ENCODE measurements at regions not wholly inside any gene's neighbourhood (a gene's known extent, or its start where the extent isn't known, plus 50 kb on each side); places are given as distances from the start of the nearest gene placed in this dataset.

- no TSS peak for BruUV-seq (replicated peaks)
- POLR2A ChIA-PET = no interaction called here
These were observed 142.4 kb downstream of the EPC1 start for GRCh38 chr10:32204606-32205005.

More at GRCh38 chr10:32204606-32205005, 142.4 kb downstream of the EPC1 start:
- Histone ChIP-seq H3K4me3 (replicated peaks in 1 of 2; ENCODE audit: low read depth in 1 of 2, low read length in 2 of 2) (no peak overlapping the region), H3K27me3 (ENCODE audit: insufficient read depth, low read length) (no peaks in the 10 kb centered on the region), H3K4me1 (ENCODE audit: control insufficient read depth in 1 of 2, insufficient read depth in 2 of 2, low read length in 2 of 2) (peaks cover 0 to 3% of the 10 kb centered on the region in 2 experiments; a peak in 1 of 4 replicates), H3K4me2 (ENCODE audit: low read length) (no peak overlapping the region), H3K79me2 (ENCODE audit: insufficient read depth, low read length) (no peaks in the 10 kb centered on the region), H3K9me3 (ENCODE audit: control insufficient read depth in 1 of 2, insufficient read depth in 1 of 2, low read depth in 1 of 2, low read length in 2 of 2) (no peaks in the 10 kb centered on the region), H3K27ac (ENCODE audit: low read depth, low read length) (no peak overlapping the region), H2AFZ (ENCODE audit: low read depth, low read length, poor library complexity, severe bottlenecking) (no peak overlapping the region), H3K36me3 (ENCODE audit: control insufficient read depth in 1 of 2, insufficient read depth in 2 of 2, low read length in 2 of 2) (no peaks in the 10 kb centered on the region), H4K20me1 (ENCODE audit: insufficient read depth) (no peaks in the 10 kb centered on the region), H3K9ac (ENCODE audit: low read length) (no peak overlapping the region), H3K9me2 (ENCODE audit: insufficient read depth) (no peaks in the 10 kb centered on the region)
- TF ChIP-seq ZNF274 (IDR thresholded peaks at IDR 0.05; ENCODE audit: low read depth, low read length) (no peak), ATF3 (IDR thresholded peaks at IDR 0.05) (no peak), ZFX (IDR thresholded peaks at IDR 0.05) (no peak), YY1 (IDR thresholded peaks at IDR 0.05; ENCODE audit: extremely low read depth, insufficient replicate concordance, low read depth, low read length) (no peak), MAX (IDR thresholded peaks at IDR 0.05) (no peak), JUND (IDR thresholded peaks at IDR 0.05) (no peak), TCF7L2 (IDR thresholded peaks at IDR 0.05; ENCODE audit: borderline replicate concordance, extremely low read depth, insufficient read depth, insufficient read length) (no peak), SRF (IDR thresholded peaks at IDR 0.05; ENCODE audit: low read depth) (no peak), CBX3 (IDR thresholded peaks at IDR 0.05; ENCODE audit: low read depth) (no peak), CEBPB (IDR thresholded peaks at IDR 0.05; ENCODE audit: low read depth) (no peak), EZH2 (IDR thresholded peaks at IDR 0.05) (no peak), REST (IDR thresholded peaks at IDR 0.05; ENCODE audit: low read depth) (no peak), SIN3A (IDR thresholded peaks at IDR 0.05; ENCODE audit: low read depth) (no peak), ZBTB33 (IDR thresholded peaks at IDR 0.05; ENCODE audit: extremely low read depth, insufficient replicate concordance, low read length) (no peak), RAD21 (IDR thresholded peaks at IDR 0.05; ENCODE audit: low read depth) (no peak), SP1 (IDR thresholded peaks at IDR 0.05; ENCODE audit: low read depth) (no peak), FOSL1 (IDR thresholded peaks at IDR 0.05; ENCODE audit: low read depth) (no peak)
- ATAC-seq (no peak), DNase-seq (ENCODE audit: low read depth, low spot score) (no peak)
- intact Hi-C loops (cut with micrococcal nuclease) = loop anchor here (10.0 kb wide), 3 partner anchors 340 to 1480 kb away; no protein-coding TSS in a partner anchor
- CTCF ChIA-PET = no interaction called here
- RAD21 ChIA-PET (ENCODE audit: low non-redundant PET in 1 of 2, low total read pairs in 2 of 2, uncharacterized antibody in 2 of 2, unreplicated experiment in 2 of 2) = no interaction called here
